KMS-11 (cell line): ENCODE measurements at regions not wholly inside any gene's neighbourhood (a gene's known extent, or its start where the extent isn't known, plus 50 kb on each side); places are given as distances from the start of the nearest gene placed in this dataset.

Source experiments
- H2AFZ ChIP-seq: fragments of 200-600 bp; sonication (generic); 2 replicates; pipeline ENCODE4 v1.6.1; 2016; ENCODE audit warnings: antibody characterized with exemption, mixed run types, low read depth
- H3K27ac ChIP-seq: fragments of 200-600 bp; sonication (generic); 2 replicates; pipeline ENCODE4 v1.6.1; 2016; ENCODE audit warnings: mild to moderate bottlenecking, mixed run types
- H3K27me3 ChIP-seq: fragments of 200-600 bp; sonication (generic); 2 replicates; pipeline ENCODE4 v1.6.1; 2017; ENCODE audit warnings: mild to moderate bottlenecking, low read depth, mixed run types, moderate library complexity; ENCODE audit not compliant: insufficient read depth
- H3K36me3 ChIP-seq: fragments of 200-600 bp; sonication (generic); 2 replicates; pipeline ENCODE4 v1.6.1; 2017; ENCODE audit warnings: mild to moderate bottlenecking, mixed run types; ENCODE audit not compliant: insufficient read depth
- H3K4me1 ChIP-seq: fragments of 200-600 bp; sonication (generic); 2 replicates; pipeline ENCODE4 v1.6.1; 2016; ENCODE audit warnings: mild to moderate bottlenecking, low read depth, mixed run types; ENCODE audit not compliant: poor library complexity, severe bottlenecking
- H3K4me2 ChIP-seq: fragments of 200-600 bp; sonication (generic); 2 replicates; pipeline ENCODE4 v1.7.0; 2016; ENCODE audit warnings: mild to moderate bottlenecking, mixed run types
- H3K4me3 ChIP-seq: fragments of 200-600 bp; sonication (generic); IDR thresholded peaks from 2 replicates; pipeline ENCODE4 v1.6.1; 2017; ENCODE audit warnings: low read depth, low read length, mixed read lengths; ENCODE audit not compliant: insufficient read depth
- H3K79me2 ChIP-seq: fragments of 200-600 bp; sonication (generic); 2 replicates; pipeline ENCODE4 v1.6.1; 2016; ENCODE audit warnings: low read depth, mixed run types; ENCODE audit not compliant: insufficient read depth
- H3K9ac ChIP-seq: fragments of 200-600 bp; sonication (generic); 2 replicates; pipeline ENCODE4 v1.6.1; 2016; ENCODE audit warnings: mild to moderate bottlenecking, mixed run types
- H4K20me1 ChIP-seq: fragments of 200-600 bp; sonication (generic); 2 replicates; pipeline ENCODE4 v1.6.1; 2016; ENCODE audit warnings: mild to moderate bottlenecking, mixed run types; ENCODE audit not compliant: insufficient read depth
- CTCF ChIP-seq: fragments of 200-600 bp; sonication (generic); conservative IDR thresholded peaks from 2 replicates; pipeline ENCODE4 v1.6.1; 2017; ENCODE audit warnings: low read depth, mild to moderate bottlenecking, antibody characterized with exemption, low read length, moderate library complexity, mixed read lengths

GRCh38 chr13:76198568-76199163, 562.5 kb downstream of the LMO7 start:
- no peak overlapping the region for H3K9ac ChIP-seq
- no peaks in the 10 kb centered on the region for H3K36me3 ChIP-seq
- H3K27ac ChIP-seq, result no peak overlapping the region
- H3K27me3 ChIP-seq, result no peaks in the 10 kb centered on the region
- H3K79me2 ChIP-seq, result no peaks in the 10 kb centered on the region
- no peaks in the 10 kb centered on the region for H4K20me1 ChIP-seq
- H3K4me3 ChIP-seq, result no peak overlapping the region
- H3K4me1 ChIP-seq, result peaks cover 20% of the 10 kb centered on the region
- no peak for TF ChIP-seq CTCF
- no peak overlapping the region for H2AFZ ChIP-seq
- no peak overlapping the region for H3K4me2 ChIP-seq

- Histone ChIP-seq H3K4me1 (peaks cover 7% of the 10 kb centered on the region), H3K36me3 (no peaks in the 10 kb centered on the region), H3K27me3 (no peaks in the 10 kb centered on the region), H3K4me3 (no peak overlapping the region), H3K79me2 (no peaks in the 10 kb centered on the region), H3K9ac (no peak overlapping the region), H2AFZ (no peak overlapping the region), H4K20me1 (no peaks in the 10 kb centered on the region), H3K27ac (no peak overlapping the region), H3K4me2 (no peak overlapping the region)
- TF ChIP-seq CTCF, result no peak
Observed at GRCh38 chr13:76189882-76190519, 553.9 kb downstream of the LMO7 start.

DNA sequence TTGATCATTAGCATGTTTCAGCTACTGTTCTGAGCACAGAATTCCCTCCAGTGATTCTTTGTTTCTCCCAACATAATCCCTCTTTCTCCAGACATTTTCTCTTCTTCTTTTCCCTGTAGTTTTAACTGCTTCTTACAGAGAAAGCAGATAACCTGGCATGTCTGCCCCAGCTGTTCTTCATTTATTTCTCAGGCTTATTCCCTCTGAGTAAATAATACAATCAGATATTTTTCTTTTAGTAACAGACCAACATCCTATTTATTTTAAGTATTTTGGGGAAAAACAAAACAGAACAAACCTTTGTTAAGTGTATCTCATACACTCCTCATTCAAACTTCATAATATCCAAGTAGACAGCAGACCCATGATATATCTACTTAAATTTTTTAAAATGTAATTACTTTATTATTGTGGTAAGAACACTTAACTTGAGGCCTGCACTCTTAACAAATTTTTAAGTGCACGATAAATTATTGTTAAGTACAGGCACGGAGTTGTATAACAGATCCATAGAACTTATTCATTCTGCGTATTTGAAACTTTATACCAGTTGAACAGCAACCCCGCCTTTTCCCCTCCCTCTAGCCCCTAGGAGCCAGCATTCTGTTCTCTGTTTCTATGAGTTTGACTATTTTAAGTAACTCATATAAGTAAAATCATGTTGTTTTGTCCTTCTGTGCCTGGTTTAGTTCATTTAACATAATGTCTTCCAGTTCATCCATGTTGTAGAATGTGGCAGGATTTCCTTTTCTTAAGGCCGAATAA, 540.0 kb downstream of the LMO7 start:
- Histone ChIP-seq H3K9ac (no peak overlapping the region), H3K36me3 (no peaks in the 10 kb centered on the region), H3K4me3 (no peak overlapping the region), H3K79me2 (no peaks in the 10 kb centered on the region), H3K27me3 (no peaks in the 10 kb centered on the region), H3K4me2 (no peak overlapping the region), H2AFZ (no peak overlapping the region), H3K4me1 (no peaks in the 10 kb centered on the region), H3K27ac (no peak overlapping the region), H4K20me1 (no peaks in the 10 kb centered on the region)
- TF ChIP-seq CTCF, result no peak

- Histone ChIP-seq H3K27ac (no peak overlapping the region), H3K4me3 (no peak overlapping the region), H3K4me1 (no peaks in the 10 kb centered on the region), H4K20me1 (no peaks in the 10 kb centered on the region), H3K27me3 (no peaks in the 10 kb centered on the region), H2AFZ (no peak overlapping the region), H3K9ac (no peak overlapping the region), H3K4me2 (no peak overlapping the region), H3K36me3 (no peaks in the 10 kb centered on the region), H3K79me2 (no peaks in the 10 kb centered on the region)
- TF ChIP-seq CTCF, result no peak
Observed at GRCh38 chr13:76168661-76169060, 532.5 kb downstream of the LMO7 start.
